ENCODE measurements at regions not wholly inside any gene's neighbourhood (a gene's known extent, or its start where the extent isn't known, plus 50 kb on each side); places are given as distances from the start of the nearest gene placed in this dataset.

GRCh38 chr4:115770046-115770543 is 656.7 kb upstream of the NDST4 start:
- DNase-seq (ENCODE audit: low spot score): no peak

GRCh38 chr4:115769396-115769795 is 656.0 kb upstream of the NDST4 start:
- no peak for DNase-seq (ENCODE audit: low spot score)

GRCh38 chr4:115763051-115763450 is 649.6 kb upstream of the NDST4 start:
- no peak for DNase-seq (ENCODE audit: low spot score)

GRCh38 chr4:115759231-115759630 is 645.8 kb upstream of the NDST4 start:
- no peak for DNase-seq (ENCODE audit: low spot score)

GRCh38 chr4:115749404-115749803 is 636.0 kb upstream of the NDST4 start:
- DNase-seq (ENCODE audit: low spot score): no peak

GRCh38 chr4:115740806-115741205 is 627.4 kb upstream of the NDST4 start:
- no peak for DNase-seq (ENCODE audit: low spot score)

GRCh38 chr4:115729739-115730266 is 616.4 kb upstream of the NDST4 start:
- no peak for DNase-seq (ENCODE audit: low spot score)

- no peak for DNase-seq (ENCODE audit: low spot score)
Observed at GRCh38 chr4:115723621-115724020, 610.2 kb upstream of the NDST4 start.

- no peak for DNase-seq (ENCODE audit: low spot score)
Observed at GRCh38 chr4:115720611-115721010, 607.2 kb upstream of the NDST4 start.

- DNase-seq (ENCODE audit: low spot score): no peak
Observed at GRCh38 chr4:115711575-115711974, 598.2 kb upstream of the NDST4 start.

GRCh38 chr4:115688961-115689360 is 575.5 kb upstream of the NDST4 start:
- no peak for DNase-seq (ENCODE audit: low spot score)

- no peak for DNase-seq (ENCODE audit: low spot score)
Observed at GRCh38 chr4:115687052-115687755, 573.8 kb upstream of the NDST4 start.

GRCh38 chr4:115678425-115678941 is 565.1 kb upstream of the NDST4 start:
- DNase-seq (ENCODE audit: low spot score): peak; percentile 2

- no peak for DNase-seq (ENCODE audit: low spot score)
Observed at GRCh38 chr4:115675719-115676118, 562.3 kb upstream of the NDST4 start.

- DNase-seq (ENCODE audit: low spot score): no peak
Observed at GRCh38 chr4:115674485-115674884, 561.1 kb upstream of the NDST4 start.

- DNase-seq (ENCODE audit: low spot score): no peak
Observed at GRCh38 chr4:115671581-115671980, 558.2 kb upstream of the NDST4 start.

- no peak for DNase-seq (ENCODE audit: low spot score)
Observed at GRCh38 chr4:115670930-115671329, 557.5 kb upstream of the NDST4 start.

GRCh38 chr4:115668396-115668795 is 555.0 kb upstream of the NDST4 start:
- DNase-seq (ENCODE audit: low spot score): no peak

GRCh38 chr4:115664285-115664684 is 550.9 kb upstream of the NDST4 start:
- no peak for DNase-seq (ENCODE audit: low spot score)

GRCh38 chr4:115660465-115660864 is 547.0 kb upstream of the NDST4 start:
- no peak for DNase-seq (ENCODE audit: low spot score)

GRCh38 chr4:115657991-115658650 is 544.7 kb upstream of the NDST4 start:
- no peak for DNase-seq (ENCODE audit: low spot score)

- DNase-seq (ENCODE audit: low spot score): no peak
Observed at GRCh38 chr4:115655626-115656025, 542.2 kb upstream of the NDST4 start.

- no peak for DNase-seq (ENCODE audit: low spot score)
Observed at GRCh38 chr4:115648786-115649185, 535.4 kb upstream of the NDST4 start.

Measured in HuH-7.5 (cell line).